Stomach (tissue), 8 donors: ENCODE measurements at regions not wholly inside any gene's neighbourhood (a gene's known extent, or its start where the extent isn't known, plus 50 kb on each side); places are given as distances from the start of the nearest gene placed in this dataset.

Experiments used
- DNase-seq, 2 donors: peaks; one replicate each; pipeline versions ENCODE4 v3.0.0 to v3.0.0-alpha.2; 2013 to 2019
- H3K27ac ChIP-seq, 5 donors: fragments of 200-600 bp in 4 of 5; sonication (generic) in 4 of 5; one replicate each; pipeline ENCODE4 v1.5.1; 2013 to 2019; ENCODE audit warnings: mild to moderate bottlenecking in 1 of 5, moderate library complexity in 1 of 5
- H3K27me3 ChIP-seq, 3 donors: fragments of 200-600 bp; sonication (generic); one replicate each; pipeline ENCODE4 v1.5.1; 2017 to 2019; ENCODE audit warnings: mixed run types in 1 of 3
- H3K36me3 ChIP-seq, 4 donors: fragments of 200-600 bp; sonication (generic); 1 replicate in 3 of 4; 2 replicates in 1 of 4; pipeline ENCODE4 v1.5.1; 2016 to 2019
- H3K4me1 ChIP-seq, 4 donors: fragments of 200-600 bp; sonication (generic); one replicate each; pipeline ENCODE4 v1.5.1; 2016 to 2019
- H3K4me3 ChIP-seq, 4 donors: fragments of 200-600 bp; sonication (generic) in 3 of 4; one replicate each; pipeline ENCODE4 v1.5.1; 2016 to 2019; ENCODE audit warnings: mild to moderate bottlenecking in 1 of 4
- H3K9me3 ChIP-seq, 4 donors: fragments of 200-600 bp; sonication (generic); one replicate each; pipeline ENCODE4 v1.5.1; 2016 to 2019
- EP300 ChIP-seq: sonication (generic); formaldehyde crosslinking; IDR thresholded peaks from one replicate; pipeline ENCODE4 v1.6.1; 2017; ENCODE audit warnings: antibody characterized with exemption
- POLR2A ChIP-seq, 4 donors: fragments of 450-650 bp; IDR thresholded peaks; one replicate each; pipeline ENCODE4 v1.6.1; 2016; ENCODE audit warnings: antibody characterized with exemption in 4 of 4, control low read depth in 2 of 4, mild to moderate bottlenecking in 1 of 4, moderate library complexity in 1 of 4
- POLR2AphosphoS5 ChIP-seq, 3 donors: sonication (generic); formaldehyde crosslinking; IDR thresholded peaks; one replicate each; pipeline ENCODE4 v1.6.1; 2016; ENCODE audit warnings: antibody characterized with exemption in 3 of 3
- WGBS, 5 donors: extraction: QIAGEN DNeasy Blood & Tissue Kit in 3 of 5; methylation state at CpG; one replicate each; pipeline versions ENCODE4 v1.1.5 to v1.1.7; 2013 to 2018; 5-methylcytosine and 5-hydroxymethylcytosine counted together
- intact Hi-C: fragments of 100-400 bp; cut with DNase I; formaldehyde crosslinking; loops from one replicate; pipeline ENCODE4 v1.15.1; 2023; ENCODE audit warnings: low total_unique reads
- TF ChIP-seq, protein P1 (sequence below), 7 experiments: fragments of 450-650 bp in 4 of 7; fragments of 200-600 bp in 3 of 7; sonication (generic) in 3 of 7; IDR thresholded peaks; one replicate each; pipeline ENCODE4 v1.5.1; 2016 to 2019; ENCODE audit warnings: antibody characterized with exemption in 7 of 7, control low read depth in 2 of 7, mild to moderate bottlenecking in 1 of 7
- donor health status: healthy with polysubstance abuse.
- donor health status: Bipolar disorder and iron deficiency.
- donor health status: healthy.

DNA sequence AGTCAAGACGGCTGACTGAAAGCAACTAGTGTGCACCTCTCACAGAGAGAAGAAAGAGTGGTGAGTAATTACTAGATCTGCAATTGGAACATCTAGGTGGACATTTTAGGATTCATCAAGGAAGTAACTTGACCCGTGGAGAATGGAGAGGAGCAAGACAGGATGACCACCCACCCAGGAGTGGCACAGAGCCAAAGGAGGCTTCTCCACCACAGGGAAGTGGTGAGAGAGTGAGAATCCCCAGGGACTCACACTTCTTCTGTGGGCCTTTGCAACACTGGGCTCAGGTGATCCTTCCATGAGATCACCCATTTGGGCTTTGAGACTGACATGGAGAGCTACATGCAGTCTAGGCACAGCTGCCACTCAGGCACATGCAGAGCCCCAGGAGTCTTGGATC lies 132.8 kb upstream of the GALNT5 start:
- WGBS, 5 donors = 20 to 44% (median 34%) methylated on average over 2 of the region's 2 CpGs
- H3K4me1 ChIP-seq = no peaks in the 10 kb centered on the region
- no peaks in the 10 kb centered on the region for H3K36me3 ChIP-seq
- intact Hi-C loops = no loop called here
- H3K27ac ChIP-seq = no peak overlapping the region
- no peaks in the 10 kb centered on the region for H3K27me3 ChIP-seq
- DNase-seq = no peak
- no peak overlapping the region for H3K4me3 ChIP-seq
- TF ChIP-seq POLR2AphosphoS5 (IDR thresholded peaks at IDR 0.05) = no peak
- no peak for TF ChIP-seq EP300
- no peak for TF ChIP-seq POLR2A (IDR thresholded peaks at IDR 0.05)
- H3K9me3 ChIP-seq = no peaks in the 10 kb centered on the region

DNA sequence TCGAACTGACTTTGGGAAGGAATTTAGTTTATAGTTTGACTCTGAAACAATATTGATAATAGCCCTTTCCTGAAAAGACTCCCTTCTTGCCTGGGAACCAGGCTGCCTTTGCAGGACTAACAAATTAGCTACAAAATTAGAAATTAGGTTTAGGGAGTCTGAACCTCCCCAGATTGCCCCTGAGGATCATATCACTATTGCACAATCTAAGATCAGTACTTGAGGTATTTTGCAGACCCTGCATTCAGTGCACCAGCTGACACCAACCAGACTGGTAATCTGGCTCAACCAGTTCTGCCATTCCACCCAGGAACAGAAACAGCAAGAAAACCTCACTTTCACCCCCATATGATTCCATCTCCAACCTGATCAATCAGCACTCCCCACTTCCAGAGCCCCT lies 131.8 kb upstream of the GALNT5 start:
- Histone ChIP-seq H3K36me3 (no peaks in the 10 kb centered on the region), H3K27me3 (no peaks in the 10 kb centered on the region), H3K27ac (no peak overlapping the region), H3K4me3 (no peak overlapping the region), H3K9me3 (no peaks in the 10 kb centered on the region), H3K4me1 (no peaks in the 10 kb centered on the region)
- DNase-seq = no peak
- no peak for TF ChIP-seq POLR2A (IDR thresholded peaks at IDR 0.05)
- TF ChIP-seq POLR2AphosphoS5 (IDR thresholded peaks at IDR 0.05) = no peak
- TF ChIP-seq, protein P1, sequence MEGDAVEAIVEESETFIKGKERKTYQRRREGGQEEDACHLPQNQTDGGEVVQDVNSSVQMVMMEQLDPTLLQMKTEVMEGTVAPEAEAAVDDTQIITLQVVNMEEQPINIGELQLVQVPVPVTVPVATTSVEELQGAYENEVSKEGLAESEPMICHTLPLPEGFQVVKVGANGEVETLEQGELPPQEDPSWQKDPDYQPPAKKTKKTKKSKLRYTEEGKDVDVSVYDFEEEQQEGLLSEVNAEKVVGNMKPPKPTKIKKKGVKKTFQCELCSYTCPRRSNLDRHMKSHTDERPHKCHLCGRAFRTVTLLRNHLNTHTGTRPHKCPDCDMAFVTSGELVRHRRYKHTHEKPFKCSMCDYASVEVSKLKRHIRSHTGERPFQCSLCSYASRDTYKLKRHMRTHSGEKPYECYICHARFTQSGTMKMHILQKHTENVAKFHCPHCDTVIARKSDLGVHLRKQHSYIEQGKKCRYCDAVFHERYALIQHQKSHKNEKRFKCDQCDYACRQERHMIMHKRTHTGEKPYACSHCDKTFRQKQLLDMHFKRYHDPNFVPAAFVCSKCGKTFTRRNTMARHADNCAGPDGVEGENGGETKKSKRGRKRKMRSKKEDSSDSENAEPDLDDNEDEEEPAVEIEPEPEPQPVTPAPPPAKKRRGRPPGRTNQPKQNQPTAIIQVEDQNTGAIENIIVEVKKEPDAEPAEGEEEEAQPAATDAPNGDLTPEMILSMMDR (IDR thresholded peaks at IDR 0.05) = no peak
- no peak for TF ChIP-seq EP300
- WGBS, 5 donors = 44 to 75% (median 48%) methylated on average over 1 of the region's 1 CpG
- intact Hi-C loops = no loop called here

DNA sequence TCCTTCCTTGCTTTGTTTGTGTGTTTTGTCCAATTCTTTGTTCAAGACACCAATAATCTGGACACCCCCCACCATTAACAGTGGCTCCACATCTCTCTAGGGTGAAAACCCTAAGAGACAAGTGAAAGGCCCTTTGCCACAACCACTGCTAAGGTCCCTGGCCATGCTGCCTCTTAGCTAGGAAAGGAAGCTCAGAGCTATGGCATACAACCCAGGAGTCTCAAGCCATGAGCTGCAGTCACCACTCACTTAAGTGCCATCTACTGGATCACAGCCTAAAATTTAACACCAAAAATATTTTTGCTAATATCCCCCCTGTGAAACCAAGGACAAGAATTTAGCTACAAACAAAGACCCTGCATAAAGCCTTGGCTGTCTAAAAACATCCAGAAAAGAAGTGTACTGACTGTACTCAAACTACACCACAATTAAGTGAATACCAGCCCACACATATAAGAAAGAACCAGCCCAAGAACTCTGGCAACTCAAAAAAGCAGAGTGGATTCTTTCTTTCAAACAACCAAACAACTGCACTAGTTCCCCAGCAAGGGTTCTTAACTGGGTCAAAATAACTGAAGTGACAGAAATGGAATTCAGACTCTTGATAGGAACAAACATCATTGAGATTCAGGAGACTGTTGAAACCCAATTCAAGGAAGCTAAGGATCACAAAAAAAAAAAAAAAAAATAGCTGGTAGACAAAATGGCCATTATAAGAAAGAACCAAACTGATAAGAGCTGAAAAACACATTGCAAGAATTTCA lies 130.1 kb upstream of the GALNT5 start:
- H3K9me3 ChIP-seq = no peaks in the 10 kb centered on the region
- H3K36me3 ChIP-seq = no peaks in the 10 kb centered on the region
- TF ChIP-seq EP300 (no peak), POLR2AphosphoS5 (IDR thresholded peaks at IDR 0.05) (no peak), POLR2A (IDR thresholded peaks at IDR 0.05) (no peak)
- no peak overlapping the region for H3K4me3 ChIP-seq
- no peak for DNase-seq
- H3K27ac ChIP-seq = no peak overlapping the region
- intact Hi-C loops = no loop called here
- no peaks in the 10 kb centered on the region for H3K27me3 ChIP-seq
- no peaks in the 10 kb centered on the region for H3K4me1 ChIP-seq

DNA sequence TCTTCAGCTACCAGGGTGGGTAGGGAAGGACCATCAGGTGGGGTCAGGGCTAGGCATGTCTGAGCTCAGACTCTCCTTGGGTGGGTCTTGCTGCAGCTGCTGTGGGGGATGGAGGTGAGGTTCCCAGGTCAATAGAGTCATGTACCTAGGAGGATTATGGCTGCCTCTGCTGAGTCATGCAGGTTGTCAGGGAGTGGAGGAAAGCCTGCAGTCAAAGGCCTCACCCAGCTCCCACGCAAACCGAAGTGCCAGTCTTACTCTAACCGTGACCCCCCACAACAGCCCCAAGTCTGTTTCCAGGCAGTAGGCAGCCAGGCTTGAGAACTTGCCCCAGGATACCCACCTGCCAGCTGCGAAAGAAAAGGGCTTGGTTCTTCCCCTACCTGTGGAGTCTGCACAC lies 113.6 kb upstream of the GALNT5 start:
- DNase-seq = no peak
- Histone ChIP-seq H3K36me3 (no peaks in the 10 kb centered on the region), H3K27me3 (no peaks in the 10 kb centered on the region), H3K4me1 (no peaks in the 10 kb centered on the region), H3K27ac (no peak overlapping the region), H3K4me3 (no peak overlapping the region), H3K9me3 (no peaks in the 10 kb centered on the region)
- intact Hi-C loops = no loop called here
- 91 to 100% (median 95%) methylated on average over 1 to 4 of the region's 4 CpGs for WGBS, 5 donors
- TF ChIP-seq, protein P1 (IDR thresholded peaks at IDR 0.05) = no peak
- TF ChIP-seq EP300 (no peak), POLR2AphosphoS5 (IDR thresholded peaks at IDR 0.05) (no peak), POLR2A (IDR thresholded peaks at IDR 0.05) (no peak)

DNA sequence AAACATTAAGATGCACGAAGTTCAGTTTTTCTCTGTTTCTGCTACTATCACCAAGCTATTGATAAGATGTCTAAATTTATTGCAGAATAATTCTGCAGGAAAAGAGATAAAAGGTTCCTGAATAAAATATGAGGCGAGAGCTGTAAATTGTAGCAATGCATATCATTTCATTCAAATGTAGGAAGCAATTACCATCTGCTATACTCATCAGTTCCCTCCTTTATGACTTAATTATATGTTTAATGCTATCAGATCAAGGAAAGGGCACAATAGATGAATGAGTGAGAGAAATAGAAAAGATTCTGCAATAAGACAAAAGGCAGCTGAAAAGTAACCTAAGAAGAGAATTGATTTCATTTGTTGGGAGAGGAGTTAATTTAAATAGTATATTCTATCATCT lies 108.2 kb upstream of the GALNT5 start:
- Histone ChIP-seq H3K36me3 (no peaks in the 10 kb centered on the region), H3K4me1 (no peaks in the 10 kb centered on the region), H3K27ac (no peak overlapping the region), H3K9me3 (no peaks in the 10 kb centered on the region), H3K27me3 (no peaks in the 10 kb centered on the region), H3K4me3 (no peak overlapping the region)
- 38 to 49% (median 49%) methylated on average over 2 of the region's 2 CpGs for WGBS, 5 donors
- intact Hi-C loops = no loop called here
- TF ChIP-seq EP300 (no peak), POLR2A (IDR thresholded peaks at IDR 0.05) (no peak), POLR2AphosphoS5 (IDR thresholded peaks at IDR 0.05) (no peak)
- TF ChIP-seq, protein P1 (IDR thresholded peaks at IDR 0.05) = no peak
- no peak for DNase-seq
